Hematopoietic multipotent progenitor cell treated with erythropoietin and hydrocortisone succinate and interleukin-3 and kit ligand, for 8 days (in vitro differentiated cells): ENCODE measurements at regions not wholly inside any gene's neighbourhood (a gene's known extent, or its start where the extent isn't known, plus 50 kb on each side); places are given as distances from the start of the nearest gene placed in this dataset.
"Not testable (repeated sequence)": the region's sequence is repeated elsewhere in the genome, so short reads cannot be mapped to it uniquely, and the experiment has no call there.

Source experiments
- DNase-seq: peaks from one replicate; pipeline ENCODE4 v3.0.0-alpha.2; 2015

- DNase-seq: no peak
These were observed 302.7 kb downstream of the SFMBT2 start for GRCh38 chr10:7108141-7108540.

GRCh38 chr10:7107285-7107684 lies 303.5 kb downstream of the SFMBT2 start:
- no peak for DNase-seq

- not testable (repeated sequence) for DNase-seq
These were observed 306.5 kb downstream of the SFMBT2 start for GRCh38 chr10:7104379-7104778.

GRCh38 chr10:7102557-7103349 lies 308.1 kb downstream of the SFMBT2 start:
- no peak for DNase-seq

- DNase-seq: no peak
These were observed 308.8 kb downstream of the SFMBT2 start for GRCh38 chr10:7102084-7102483.

- DNase-seq: no peak
These were observed 309.4 kb downstream of the SFMBT2 start for GRCh38 chr10:7101451-7101850.

GRCh38 chr10:7100032-7100702 lies 310.7 kb downstream of the SFMBT2 start:
- no peak for DNase-seq

- DNase-seq: no peak
These were observed 312.6 kb downstream of the SFMBT2 start for GRCh38 chr10:7098160-7098762.

- no peak for DNase-seq
These were observed 316.1 kb downstream of the SFMBT2 start for GRCh38 chr10:7094781-7095180.

GRCh38 chr10:7093368-7093767 lies 317.5 kb downstream of the SFMBT2 start:
- DNase-seq: no peak

GRCh38 chr10:7092603-7093002 lies 318.2 kb downstream of the SFMBT2 start:
- no peak for DNase-seq

- no peak for DNase-seq
These were observed 320.3 kb downstream of the SFMBT2 start for GRCh38 chr10:7090529-7090928.

- no peak for DNase-seq
These were observed 324.8 kb downstream of the SFMBT2 start for GRCh38 chr10:7085913-7086589.

GRCh38 chr10:7085147-7085912 lies 325.5 kb downstream of the SFMBT2 start:
- no peak for DNase-seq

GRCh38 chr10:7084280-7085005 lies 326.4 kb downstream of the SFMBT2 start:
- no peak for DNase-seq

- DNase-seq: no peak
These were observed 327.9 kb downstream of the SFMBT2 start for GRCh38 chr10:7082967-7083366.

GRCh38 chr10:7077880-7078279 lies 333.0 kb downstream of the SFMBT2 start:
- no peak for DNase-seq

- no peak for DNase-seq
These were observed 335.0 kb downstream of the SFMBT2 start for GRCh38 chr10:7075851-7076250.

GRCh38 chr10:7075110-7075509 lies 335.7 kb downstream of the SFMBT2 start:
- no peak for DNase-seq

- DNase-seq: no peak
These were observed 339.4 kb downstream of the SFMBT2 start for GRCh38 chr10:7071421-7071820.

- no peak for DNase-seq
These were observed 339.9 kb downstream of the SFMBT2 start for GRCh38 chr10:7070950-7071349.

GRCh38 chr10:7069706-7070105 lies 341.1 kb downstream of the SFMBT2 start:
- DNase-seq: no peak
